ENCODE measurements at regions not wholly inside any gene's neighbourhood (a gene's known extent, or its start where the extent isn't known, plus 50 kb on each side); places are given as distances from the start of the nearest gene placed in this dataset.
A peak's percentile ranks its signal among the peaks of the same experiment; 100 is the strongest.

- Histone ChIP-seq H3K9me3 (ENCODE audit: low read depth) (no peaks in the 10 kb centered on the region), H3K36me3 (no peaks in the 10 kb centered on the region), H3K27ac (no peak overlapping the region), H3F3A (ENCODE audit: low read depth) (peaks cover 5% of the 10 kb centered on the region), H3K9ac (no peak overlapping the region), H2AFZ (replicated peaks) (no peak overlapping the region), H4K20me1 (ENCODE audit: low read depth) (no peaks in the 10 kb centered on the region), H3K79me2 (ENCODE audit: low read depth) (no peaks in the 10 kb centered on the region), H3K4me3 (no peak overlapping the region), H3K4me2 (peak overlapping the region; percentile 47), H3K4me1 (peaks cover 35% of the 10 kb centered on the region), H3K27me3 (no peaks in the 10 kb centered on the region)
- Mint-ChIP-seq H3K4me3 (no peak overlapping the region), H3K27ac (peak overlapping the region; percentile 40), H3K4me1 (peaks cover 24% of the 10 kb centered on the region), H3K36me3 (no peaks in the 10 kb centered on the region), H3K27me3 (ENCODE audit: insufficient read depth, low read depth) (no peaks in the 10 kb centered on the region), H3K9me3 (no peaks in the 10 kb centered on the region)
- no peak for DNase-seq (ENCODE audit: low spot score)
- TF ChIP-seq EZH2 (IDR thresholded peaks at IDR 0.05) (no peak), EZH2phosphoT487 (IDR thresholded peaks at IDR 0.05) (no peak), CTCF (IDR thresholded peaks at IDR 0.05) (no peak)
These were observed 695.1 kb downstream of the ZEB2 start for GRCh38 chr2:143824791-143825190.

- H4K20me1 ChIP-seq (ENCODE audit: low read depth) = no peaks in the 10 kb centered on the region
- peaks cover 26% of the 10 kb centered on the region for H3K4me1 ChIP-seq
- no peaks in the 10 kb centered on the region for H3K79me2 ChIP-seq (ENCODE audit: low read depth)
- no peak overlapping the region for H3K27ac ChIP-seq
- Mint-ChIP-seq H3K27me3 (ENCODE audit: insufficient read depth, low read depth) (no peaks in the 10 kb centered on the region), H3K4me1 (peaks cover 16% of the 10 kb centered on the region), H3K36me3 (no peaks in the 10 kb centered on the region), H3K9me3 (no peaks in the 10 kb centered on the region), H3K4me3 (no peak overlapping the region), H3K27ac (no peak overlapping the region)
- H3F3A ChIP-seq (ENCODE audit: low read depth) = peaks cover 5% of the 10 kb centered on the region
- H3K9ac ChIP-seq = no peak overlapping the region
- DNase-seq (ENCODE audit: low spot score) = no peak
- H3K27me3 ChIP-seq = no peaks in the 10 kb centered on the region
- H3K4me3 ChIP-seq = no peak overlapping the region
- H3K9me3 ChIP-seq (ENCODE audit: low read depth) = no peaks in the 10 kb centered on the region
- TF ChIP-seq EZH2 (IDR thresholded peaks at IDR 0.05) = no peak
- no peak for TF ChIP-seq CTCF (IDR thresholded peaks at IDR 0.05)
- TF ChIP-seq EZH2phosphoT487 (IDR thresholded peaks at IDR 0.05) = no peak
- H2AFZ ChIP-seq (replicated peaks) = no peak overlapping the region
- no peak overlapping the region for H3K4me2 ChIP-seq
- H3K36me3 ChIP-seq = no peaks in the 10 kb centered on the region
These were observed 694.7 kb downstream of the ARHGAP15 start for GRCh38 chr2:143823876-143824275.

GRCh38 chr2:143823296-143823695 lies 694.1 kb downstream of the ARHGAP15 start:
- Mint-ChIP-seq H3K27ac (no peak overlapping the region), H3K4me3 (no peak overlapping the region), H3K4me1 (peaks cover 16% of the 10 kb centered on the region), H3K27me3 (ENCODE audit: insufficient read depth, low read depth) (no peaks in the 10 kb centered on the region), H3K36me3 (no peaks in the 10 kb centered on the region), H3K9me3 (no peaks in the 10 kb centered on the region)
- TF ChIP-seq EZH2 (IDR thresholded peaks at IDR 0.05) (no peak), EZH2phosphoT487 (IDR thresholded peaks at IDR 0.05) (no peak)
- Histone ChIP-seq H3K27me3 (no peaks in the 10 kb centered on the region), H2AFZ (replicated peaks) (no peak overlapping the region), H3K79me2 (ENCODE audit: low read depth) (no peaks in the 10 kb centered on the region), H3F3A (ENCODE audit: low read depth) (peaks cover 5% of the 10 kb centered on the region), H3K36me3 (no peaks in the 10 kb centered on the region), H3K4me2 (no peak overlapping the region), H3K4me3 (no peak overlapping the region), H3K9me3 (ENCODE audit: low read depth) (no peaks in the 10 kb centered on the region), H3K9ac (no peak overlapping the region), H3K27ac (no peak overlapping the region), H4K20me1 (ENCODE audit: low read depth) (no peaks in the 10 kb centered on the region), H3K4me1 (peaks cover 26% of the 10 kb centered on the region)
- no peak for DNase-seq (ENCODE audit: low spot score)

GRCh38 chr2:143822736-143823135 lies 693.5 kb downstream of the ARHGAP15 start:
- H3K27me3 Mint-ChIP-seq (ENCODE audit: insufficient read depth, low read depth) = no peaks in the 10 kb centered on the region
- no peak overlapping the region for H3K9ac ChIP-seq
- H3K4me2 ChIP-seq = no peak overlapping the region
- H3K27me3 ChIP-seq = no peaks in the 10 kb centered on the region
- no peaks in the 10 kb centered on the region for H3K9me3 ChIP-seq (ENCODE audit: low read depth)
- H3K4me1 Mint-ChIP-seq = peaks cover 16% of the 10 kb centered on the region
- no peaks in the 10 kb centered on the region for H3K36me3 ChIP-seq
- H2AFZ ChIP-seq (replicated peaks) = no peak overlapping the region
- no peak for TF ChIP-seq EZH2phosphoT487 (IDR thresholded peaks at IDR 0.05)
- no peak for TF ChIP-seq CTCF (IDR thresholded peaks at IDR 0.05)
- no peak for TF ChIP-seq EZH2 (IDR thresholded peaks at IDR 0.05)
- DNase-seq (ENCODE audit: low spot score) = no peak
- no peaks in the 10 kb centered on the region for H4K20me1 ChIP-seq (ENCODE audit: low read depth)
- no peak overlapping the region for H3K27ac ChIP-seq
- peaks cover 5% of the 10 kb centered on the region for H3F3A ChIP-seq (ENCODE audit: low read depth)
- peaks cover 26% of the 10 kb centered on the region for H3K4me1 ChIP-seq
- no peak overlapping the region for H3K4me3 Mint-ChIP-seq
- H3K9me3 Mint-ChIP-seq = no peaks in the 10 kb centered on the region
- no peaks in the 10 kb centered on the region for H3K36me3 Mint-ChIP-seq
- H3K79me2 ChIP-seq (ENCODE audit: low read depth) = no peaks in the 10 kb centered on the region
- no peak overlapping the region for H3K27ac Mint-ChIP-seq
- H3K4me3 ChIP-seq = no peak overlapping the region

Measured in neural progenitor cell (in vitro differentiated cells).